ENCODE measurements at regions not wholly inside any gene's neighbourhood (a gene's known extent, or its start where the extent isn't known, plus 50 kb on each side); places are given as distances from the start of the nearest gene placed in this dataset.

GRCh38 chr21:35586305-35586704 lies 474.0 kb downstream of the SETD4 start:
- TF ChIP-seq CTCF (conservative IDR thresholded peaks at IDR 0.05; ENCODE audit: low read length) (no peak), EZH2phosphoT487 (IDR thresholded peaks at IDR 0.05; ENCODE audit: borderline replicate concordance, low read depth, low read length) (no peak)

Data from OCI-LY7 (cell line).